ENCODE measurements at regions not wholly inside any gene's neighbourhood (a gene's known extent, or its start where the extent isn't known, plus 50 kb on each side); places are given as distances from the start of the nearest gene placed in this dataset.

DNA sequence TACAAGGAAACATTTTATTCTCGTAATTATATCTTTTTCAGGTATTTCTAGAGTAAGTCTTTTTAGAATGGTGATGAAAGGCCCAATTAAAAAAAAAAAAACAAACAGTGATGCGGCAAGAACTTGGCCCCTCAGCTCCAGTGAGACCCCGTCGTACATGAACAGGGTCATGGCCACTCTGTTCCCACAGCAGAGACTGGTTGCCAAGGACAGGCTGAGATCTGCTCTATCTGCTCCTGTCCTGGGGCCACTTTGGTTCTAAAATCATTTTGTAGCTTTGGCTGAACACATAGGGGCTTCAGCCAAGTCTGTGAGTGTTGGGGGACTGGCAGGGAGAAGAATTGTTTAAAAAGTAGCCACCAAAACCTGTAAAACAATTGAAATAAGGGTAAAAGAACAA, 286.9 kb downstream of the RFC3 start:
- H3K4me1 Mint-ChIP-seq, result no peaks in the 10 kb centered on the region

More for the DNA sequence above, 286.9 kb downstream of the RFC3 start:
- Histone ChIP-seq H4K5ac (ENCODE audit: insufficient read length, low read depth, low read length) (no peak overlapping the region), H3K27me3 (ENCODE audit: insufficient read depth, low read length) (no peaks in the 10 kb centered on the region), H3K4me1 (ENCODE audit: insufficient read depth, low read length) (no peaks in the 10 kb centered on the region), H3T11ph (ENCODE audit: low read length) (no peak overlapping the region), H4K20me1 (ENCODE audit: control insufficient read depth, insufficient read depth, insufficient read length) (no peaks in the 10 kb centered on the region), H3K23me2 (ENCODE audit: insufficient read length, low read depth, low read length, poor library complexity, severe bottlenecking) (no peaks in the 10 kb centered on the region), H2BK20ac (ENCODE audit: low read depth, low read length, poor library complexity, severe bottlenecking) (no peak overlapping the region), H2BK15ac (ENCODE audit: low read depth, low read length) (no peak overlapping the region), H3K56ac (ENCODE audit: insufficient read length, low read depth, low read length) (no peak overlapping the region), H3K27ac (ENCODE audit: insufficient read length, low read depth, low read length) (no peak overlapping the region), H4K91ac (ENCODE audit: insufficient read length, low read depth, low read length) (no peak overlapping the region), H3K79me1 (ENCODE audit: insufficient read depth, low read depth, low read length, poor library complexity, severe bottlenecking) (no peaks in the 10 kb centered on the region), H2AK5ac (ENCODE audit: insufficient read length, low read length) (no peak overlapping the region), H3K9me3 (ENCODE audit: control insufficient read depth, low read depth, low read length) (no peaks in the 10 kb centered on the region), H2BK5ac (ENCODE audit: insufficient read length, low read length) (no peak overlapping the region), H2AFZ (ENCODE audit: low read length) (no peak overlapping the region), H2BK120ac (ENCODE audit: low read depth, low read length, poor library complexity, severe bottlenecking) (no peak overlapping the region), H2BK12ac (ENCODE audit: insufficient read length, low read depth, low read length) (no peak overlapping the region), H3K79me2 (ENCODE audit: insufficient read depth, low read length) (no peaks in the 10 kb centered on the region), H4K8ac (replicated peaks; ENCODE audit: insufficient read length, low read depth, low read length) (no peak overlapping the region), H3K23ac (ENCODE audit: insufficient read length, low read depth, low read length) (no peak overlapping the region), H3K18ac (ENCODE audit: insufficient read length, low read depth, low read length) (no peak overlapping the region), H3K4ac (ENCODE audit: low read depth, low read length) (no peak overlapping the region), H3K14ac (ENCODE audit: insufficient read depth, low read length) (no peak overlapping the region), H3K9ac (ENCODE audit: extremely low read depth, insufficient read length, low read length) (no peak overlapping the region), H3K4me2 (ENCODE audit: insufficient read depth, insufficient read length, low read length) (no peak overlapping the region)
- Mint-ChIP-seq H3K27me3 (ENCODE audit: low read depth) (no peaks in the 10 kb centered on the region), H3K4me3 (no peak overlapping the region), H3K36me3 (ENCODE audit: insufficient read depth in 1 of 3, low read depth in 3 of 3) (peaks cover 4 to 6% (median 6%) of the 10 kb centered on the region in 3 experiments; a peak in 5 of 7 replicates), H3K27ac (no peak overlapping the region; a peak in 1 of 7 replicates), H3K9me3 (peaks cover 4% of the 10 kb centered on the region in 2 experiments; a peak in 4 of 5 replicates)
- no peak for DNase-seq
- TF ChIP-seq, protein P1, sequence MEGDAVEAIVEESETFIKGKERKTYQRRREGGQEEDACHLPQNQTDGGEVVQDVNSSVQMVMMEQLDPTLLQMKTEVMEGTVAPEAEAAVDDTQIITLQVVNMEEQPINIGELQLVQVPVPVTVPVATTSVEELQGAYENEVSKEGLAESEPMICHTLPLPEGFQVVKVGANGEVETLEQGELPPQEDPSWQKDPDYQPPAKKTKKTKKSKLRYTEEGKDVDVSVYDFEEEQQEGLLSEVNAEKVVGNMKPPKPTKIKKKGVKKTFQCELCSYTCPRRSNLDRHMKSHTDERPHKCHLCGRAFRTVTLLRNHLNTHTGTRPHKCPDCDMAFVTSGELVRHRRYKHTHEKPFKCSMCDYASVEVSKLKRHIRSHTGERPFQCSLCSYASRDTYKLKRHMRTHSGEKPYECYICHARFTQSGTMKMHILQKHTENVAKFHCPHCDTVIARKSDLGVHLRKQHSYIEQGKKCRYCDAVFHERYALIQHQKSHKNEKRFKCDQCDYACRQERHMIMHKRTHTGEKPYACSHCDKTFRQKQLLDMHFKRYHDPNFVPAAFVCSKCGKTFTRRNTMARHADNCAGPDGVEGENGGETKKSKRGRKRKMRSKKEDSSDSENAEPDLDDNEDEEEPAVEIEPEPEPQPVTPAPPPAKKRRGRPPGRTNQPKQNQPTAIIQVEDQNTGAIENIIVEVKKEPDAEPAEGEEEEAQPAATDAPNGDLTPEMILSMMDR (conservative IDR thresholded peaks at IDR 0.05), result no peak
- WGBS (ENCODE audit: extremely low coverage, insufficient read length, low lambda C conversion rate), result no CpG with 5 or more reads among the region's 4 CpGs

Data from H9 (cell line).